ENCODE measurements at regions not wholly inside any gene's neighbourhood (a gene's known extent, or its start where the extent isn't known, plus 50 kb on each side); places are given as distances from the start of the nearest gene placed in this dataset.

GRCh38 chr6:10170816-10171215 lies 244.1 kb downstream of the TFAP2A start:
- TF ChIP-seq CREB1 (IDR thresholded peaks at IDR 0.05; ENCODE audit: low read depth), result no peak
- no peak for TF ChIP-seq TAF1 (IDR thresholded peaks at IDR 0.05; ENCODE audit: low read depth)
- TF ChIP-seq TCF12 (IDR thresholded peaks at IDR 0.05; ENCODE audit: low read depth), result no peak
- TF ChIP-seq MAX (IDR thresholded peaks at IDR 0.05), result no peak
- TF ChIP-seq REST (IDR thresholded peaks at IDR 0.05; ENCODE audit: low read depth), result no peak
- TF ChIP-seq NFIC (IDR thresholded peaks at IDR 0.05), result no peak
- no peak for TF ChIP-seq TEAD4 (IDR thresholded peaks at IDR 0.05)
- TF ChIP-seq EGR1 (IDR thresholded peaks at IDR 0.05), result no peak
- TF ChIP-seq FOXM1 (IDR thresholded peaks at IDR 0.05; ENCODE audit: borderline replicate concordance, low read depth), result no peak
- TF ChIP-seq ZBTB7A (IDR thresholded peaks at IDR 0.05; ENCODE audit: low read depth), result no peak
- TF ChIP-seq USF1 (IDR thresholded peaks at IDR 0.05), result no peak

GRCh38 chr6:10166031-10166430 lies 248.8 kb downstream of the TFAP2A start:
- TF ChIP-seq USF1 (IDR thresholded peaks at IDR 0.05) (no peak), EP300 (IDR thresholded peaks at IDR 0.05; ENCODE audit: borderline replicate concordance) (no peak), NFIC (IDR thresholded peaks at IDR 0.05) (no peak), FOXM1 (IDR thresholded peaks at IDR 0.05; ENCODE audit: borderline replicate concordance, low read depth) (no peak), CREB1 (IDR thresholded peaks at IDR 0.05; ENCODE audit: low read depth) (no peak), TCF12 (IDR thresholded peaks at IDR 0.05; ENCODE audit: low read depth) (no peak), YY1 (IDR thresholded peaks at IDR 0.05; ENCODE audit: low read depth) (no peak), MAX (IDR thresholded peaks at IDR 0.05) (no peak), TEAD4 (IDR thresholded peaks at IDR 0.05) (no peak), ZBTB7A (IDR thresholded peaks at IDR 0.05; ENCODE audit: low read depth) (no peak), TAF1 (IDR thresholded peaks at IDR 0.05; ENCODE audit: low read depth) (no peak), REST (IDR thresholded peaks at IDR 0.05; ENCODE audit: low read depth) (no peak), EGR1 (IDR thresholded peaks at IDR 0.05) (no peak), CEBPB (IDR thresholded peaks at IDR 0.05) (no peak), RAD21 (IDR thresholded peaks at IDR 0.05; ENCODE audit: low read depth) (no peak)

GRCh38 chr6:10163203-10163962 lies 251.5 kb downstream of the TFAP2A start:
- TF ChIP-seq EGR1 (IDR thresholded peaks at IDR 0.05), result no peak
- TF ChIP-seq REST (IDR thresholded peaks at IDR 0.05; ENCODE audit: low read depth), result no peak
- TF ChIP-seq MAX (IDR thresholded peaks at IDR 0.05), result no peak
- no peak for TF ChIP-seq ZBTB7A (IDR thresholded peaks at IDR 0.05; ENCODE audit: low read depth)
- TF ChIP-seq TAF1 (IDR thresholded peaks at IDR 0.05; ENCODE audit: low read depth), result no peak
- TF ChIP-seq YY1 (IDR thresholded peaks at IDR 0.05; ENCODE audit: low read depth), result no peak
- no peak for TF ChIP-seq CREB1 (IDR thresholded peaks at IDR 0.05; ENCODE audit: low read depth)
- TF ChIP-seq FOXM1 (IDR thresholded peaks at IDR 0.05; ENCODE audit: borderline replicate concordance, low read depth), result no peak

- TF ChIP-seq FOXM1 (IDR thresholded peaks at IDR 0.05; ENCODE audit: borderline replicate concordance, low read depth), result no peak
- no peak for TF ChIP-seq TEAD4 (IDR thresholded peaks at IDR 0.05)
- no peak for TF ChIP-seq CREB1 (IDR thresholded peaks at IDR 0.05; ENCODE audit: low read depth)
- TF ChIP-seq YY1 (IDR thresholded peaks at IDR 0.05; ENCODE audit: low read depth), result no peak
- no peak for TF ChIP-seq USF1 (IDR thresholded peaks at IDR 0.05)
- no peak for TF ChIP-seq ZBTB7A (IDR thresholded peaks at IDR 0.05; ENCODE audit: low read depth)
- TF ChIP-seq EGR1 (IDR thresholded peaks at IDR 0.05), result no peak
- TF ChIP-seq TCF12 (IDR thresholded peaks at IDR 0.05; ENCODE audit: low read depth), result no peak
- TF ChIP-seq EP300 (IDR thresholded peaks at IDR 0.05; ENCODE audit: borderline replicate concordance), result no peak
Observed at GRCh38 chr6:10156875-10157274, 258.0 kb downstream of the TFAP2A start.

Data from Ishikawa (cell line).